Karpas-422 (cell line): ENCODE measurements at regions not wholly inside any gene's neighbourhood (a gene's known extent, or its start where the extent isn't known, plus 50 kb on each side); places are given as distances from the start of the nearest gene placed in this dataset.

Experiments used
- DNase-seq: peaks from one replicate; pipeline ENCODE4 v3.0.0-alpha.2; 2015
- H2AFZ ChIP-seq: fragments of 200-600 bp; sonication (generic); 2 replicates; pipeline ENCODE4 v1.6.1; 2014; ENCODE audit warnings: antibody characterized with exemption, low read length, mixed read lengths
- H3K27ac ChIP-seq: fragments of 200-600 bp; sonication (generic); 2 replicates; pipeline ENCODE4 v1.5.1; 2014; ENCODE audit warnings: mild to moderate bottlenecking, low read length, moderate library complexity
- H3K27me3 ChIP-seq: fragments of 200-600 bp; sonication (generic); 2 replicates; pipeline ENCODE4 v1.6.1; 2014; ENCODE audit warnings: low read length, mixed read lengths
- H3K36me3 ChIP-seq: fragments of 200-600 bp; sonication (generic); 2 replicates; pipeline ENCODE4 v1.6.1; 2014; ENCODE audit warnings: low read length, mixed read lengths; ENCODE audit not compliant: insufficient read depth
- H3K4me1 ChIP-seq: fragments of 200-600 bp; sonication (generic); 2 replicates; pipeline ENCODE4 v1.6.1; 2014; ENCODE audit warnings: mild to moderate bottlenecking, low read length, mixed read lengths
- H3K4me2 ChIP-seq: fragments of 200-600 bp; sonication (generic); 2 replicates; pipeline ENCODE4 v1.6.1; 2014; ENCODE audit warnings: low read length, low read depth, mild to moderate bottlenecking; ENCODE audit not compliant: poor library complexity, severe bottlenecking
- H3K4me3 ChIP-seq: fragments of 200-600 bp; sonication (generic); 2 replicates; pipeline ENCODE4 v1.5.1; 2014; ENCODE audit warnings: mild to moderate bottlenecking, antibody characterized with exemption, low read length, mixed read lengths
- H3K79me2 ChIP-seq: fragments of 200-600 bp; sonication (generic); 2 replicates; pipeline ENCODE4 v1.6.1; 2014; ENCODE audit warnings: mild to moderate bottlenecking, low read length, mixed read lengths
- H3K9ac ChIP-seq: fragments of 200-600 bp; sonication (generic); 2 replicates; pipeline ENCODE4 v1.6.0; 2014; ENCODE audit warnings: low read length
- H3K9me2 ChIP-seq: fragments of 200-600 bp; sonication (generic), shearing (Covaris generic); replicated peaks from 2 replicates; pipeline ENCODE4 v1.6.0; 2014; ENCODE audit warnings: mild to moderate bottlenecking, low read length, moderate library complexity; ENCODE audit not compliant: insufficient read depth
- H3K9me3 ChIP-seq: fragments of 300-700, 200-600 bp; sonication (generic); 2 replicates; pipeline ENCODE4 v1.6.1; 2014; ENCODE audit warnings: low read length, mixed read lengths
- H4K20me1 ChIP-seq: fragments of 200-600 bp; sonication (generic); 2 replicates; pipeline ENCODE4 v1.6.1; 2014; ENCODE audit warnings: mild to moderate bottlenecking, antibody characterized with exemption, low read length, low read depth; ENCODE audit not compliant: insufficient read depth

DNA sequence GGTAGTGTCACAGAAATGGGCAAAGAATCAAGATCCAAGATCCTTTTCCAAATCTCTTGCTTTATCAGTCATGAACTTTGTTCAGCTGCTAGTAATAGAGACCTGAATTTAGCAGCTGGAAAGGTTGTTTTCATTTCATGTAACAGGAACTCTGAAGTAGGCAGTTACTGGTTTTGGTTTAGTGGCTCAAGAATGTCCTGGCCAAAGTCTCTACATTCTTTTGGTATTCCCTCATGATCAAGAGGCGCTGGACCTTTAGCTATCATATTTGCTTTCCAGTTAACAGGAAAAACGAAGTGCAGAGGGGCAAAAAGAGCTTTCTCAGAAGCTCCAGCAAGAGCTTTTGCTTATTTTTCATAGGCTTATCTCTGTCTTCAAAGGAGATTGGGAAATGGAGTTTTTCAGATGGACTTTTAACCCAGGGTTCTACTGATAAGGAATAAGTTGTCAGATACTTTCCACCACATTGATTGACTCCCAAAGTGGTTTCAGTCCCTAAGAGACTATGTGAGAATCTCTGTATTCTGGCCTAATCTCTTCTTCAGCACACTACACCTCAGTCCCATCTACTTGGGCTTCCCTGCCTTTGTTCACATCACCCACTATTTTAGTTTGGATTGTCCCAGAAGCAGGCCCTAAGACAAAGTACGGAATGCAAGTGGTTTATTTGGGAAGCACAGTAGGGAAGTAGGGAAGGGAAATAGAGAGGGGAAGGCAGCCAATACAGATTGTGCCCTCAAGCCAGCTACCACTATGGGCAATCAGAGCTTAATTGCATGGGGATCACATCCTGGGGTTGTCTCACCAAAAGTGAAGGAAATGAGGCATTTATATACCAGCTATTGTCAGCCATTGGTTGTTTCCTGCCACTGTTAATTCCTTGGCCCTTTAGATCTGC, 359.3 kb downstream of the LRRC70 start:
- Histone ChIP-seq H4K20me1 (no peaks in the 10 kb centered on the region), H3K27ac (no peak overlapping the region), H3K27me3 (no peaks in the 10 kb centered on the region), H3K9me2 (no peaks in the 10 kb centered on the region), H3K4me3 (no peak overlapping the region), H3K9me3 (no peaks in the 10 kb centered on the region), H3K4me1 (no peaks in the 10 kb centered on the region), H3K36me3 (no peaks in the 10 kb centered on the region), H3K79me2 (no peaks in the 10 kb centered on the region), H3K9ac (no peak overlapping the region), H2AFZ (no peak overlapping the region), H3K4me2 (no peak overlapping the region)
- no peak for DNase-seq

- no peak for DNase-seq
- Histone ChIP-seq H3K4me2 (no peak overlapping the region), H3K9me2 (no peaks in the 10 kb centered on the region), H3K27me3 (no peaks in the 10 kb centered on the region), H3K27ac (no peak overlapping the region), H3K36me3 (no peaks in the 10 kb centered on the region), H3K4me1 (no peaks in the 10 kb centered on the region), H3K9ac (no peak overlapping the region), H3K9me3 (no peaks in the 10 kb centered on the region), H4K20me1 (no peaks in the 10 kb centered on the region), H3K79me2 (no peaks in the 10 kb centered on the region), H2AFZ (no peak overlapping the region), H3K4me3 (no peak overlapping the region)
These were observed 357.0 kb downstream of the LRRC70 start for GRCh38 chr5:62935660-62936059.

- Histone ChIP-seq H3K9me2 (no peaks in the 10 kb centered on the region), H3K9me3 (no peaks in the 10 kb centered on the region), H3K9ac (no peak overlapping the region)
These were observed 355.7 kb downstream of the LRRC70 start for GRCh38 chr5:62934319-62934718.

GRCh38 chr5:62933261-62933660, 354.6 kb downstream of the LRRC70 start:
- no peaks in the 10 kb centered on the region for H3K9me2 ChIP-seq
- no peak overlapping the region for H3K27ac ChIP-seq
- H2AFZ ChIP-seq = no peak overlapping the region
- H3K4me2 ChIP-seq = no peak overlapping the region
- no peaks in the 10 kb centered on the region for H3K79me2 ChIP-seq
- no peaks in the 10 kb centered on the region for H3K36me3 ChIP-seq
- H3K27me3 ChIP-seq = no peaks in the 10 kb centered on the region
- H4K20me1 ChIP-seq = no peaks in the 10 kb centered on the region
- H3K9ac ChIP-seq = no peak overlapping the region
- no peak overlapping the region for H3K4me3 ChIP-seq
- DNase-seq = no peak
- no peaks in the 10 kb centered on the region for H3K9me3 ChIP-seq
- no peaks in the 10 kb centered on the region for H3K4me1 ChIP-seq

More at GRCh38 chr5:62934319-62934718, 355.7 kb downstream of the LRRC70 start:
- H2AFZ ChIP-seq = no peak overlapping the region
- H3K27me3 ChIP-seq = no peaks in the 10 kb centered on the region
- H4K20me1 ChIP-seq = no peaks in the 10 kb centered on the region
- H3K4me1 ChIP-seq = no peaks in the 10 kb centered on the region
- no peak overlapping the region for H3K4me3 ChIP-seq
- no peaks in the 10 kb centered on the region for H3K36me3 ChIP-seq
- H3K4me2 ChIP-seq = no peak overlapping the region
- H3K27ac ChIP-seq = no peak overlapping the region
- no peak for DNase-seq
- no peaks in the 10 kb centered on the region for H3K79me2 ChIP-seq

DNA sequence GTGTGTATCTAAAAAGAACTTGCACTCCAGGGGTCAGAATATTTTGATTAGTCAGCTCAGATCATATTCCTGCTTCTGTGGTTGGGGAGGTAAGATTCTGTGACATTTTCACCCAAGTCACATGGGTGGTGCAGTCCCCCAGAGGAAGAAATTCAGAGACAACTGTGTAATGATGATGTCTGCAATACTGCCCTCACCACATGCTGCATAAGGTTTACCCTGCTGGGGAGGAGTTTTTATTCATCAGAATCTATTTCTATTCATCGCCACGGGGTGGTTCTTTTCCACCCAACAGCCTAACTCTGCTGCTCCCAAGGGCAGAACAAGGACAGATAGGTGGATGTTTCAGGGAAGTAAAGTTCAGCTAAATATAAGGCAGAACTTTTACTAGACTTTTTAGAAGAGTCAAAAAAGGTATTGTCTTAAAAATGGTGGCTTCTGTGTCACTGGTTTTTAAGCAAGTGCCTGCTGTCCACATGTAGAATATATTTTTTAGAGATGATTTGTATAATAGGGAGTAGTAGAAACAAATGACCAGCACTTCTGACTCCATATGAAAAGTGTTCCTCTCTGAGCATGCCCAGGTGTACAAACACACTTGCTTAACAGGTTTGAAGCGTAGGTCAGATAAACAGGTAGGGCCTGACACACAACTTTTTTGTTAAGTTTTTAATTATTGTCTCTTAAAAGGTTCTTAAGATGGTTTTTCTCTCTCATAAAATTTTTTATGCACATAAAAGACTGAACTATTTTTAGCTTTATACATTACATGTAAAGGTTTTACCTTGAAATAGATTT, 352.7 kb downstream of the LRRC70 start:
- no peak overlapping the region for H3K4me2 ChIP-seq
- H3K79me2 ChIP-seq = no peaks in the 10 kb centered on the region
- H3K9me2 ChIP-seq = no peaks in the 10 kb centered on the region
- H3K4me3 ChIP-seq = no peak overlapping the region
- no peak for DNase-seq
- no peaks in the 10 kb centered on the region for H3K4me1 ChIP-seq
- no peak overlapping the region for H3K9ac ChIP-seq
- H3K27ac ChIP-seq = no peak overlapping the region
- H2AFZ ChIP-seq = no peak overlapping the region
- H4K20me1 ChIP-seq = no peaks in the 10 kb centered on the region
- no peaks in the 10 kb centered on the region for H3K27me3 ChIP-seq
- H3K9me3 ChIP-seq = no peaks in the 10 kb centered on the region
- no peaks in the 10 kb centered on the region for H3K36me3 ChIP-seq

- H4K20me1 ChIP-seq = no peaks in the 10 kb centered on the region
- no peaks in the 10 kb centered on the region for H3K79me2 ChIP-seq
- no peak overlapping the region for H3K27ac ChIP-seq
- no peak overlapping the region for H2AFZ ChIP-seq
- H3K4me1 ChIP-seq = no peaks in the 10 kb centered on the region
- H3K4me3 ChIP-seq = no peak overlapping the region
- H3K4me2 ChIP-seq = no peak overlapping the region
- no peak for DNase-seq
- H3K9me2 ChIP-seq = no peaks in the 10 kb centered on the region
- no peak overlapping the region for H3K9ac ChIP-seq
- H3K27me3 ChIP-seq = no peaks in the 10 kb centered on the region
- H3K36me3 ChIP-seq = no peaks in the 10 kb centered on the region
- H3K9me3 ChIP-seq = no peaks in the 10 kb centered on the region
These were observed 343.6 kb downstream of the LRRC70 start for GRCh38 chr5:62922191-62922590.

GRCh38 chr5:62920856-62921255, 342.2 kb downstream of the LRRC70 start:
- no peaks in the 10 kb centered on the region for H3K79me2 ChIP-seq
- H4K20me1 ChIP-seq = no peaks in the 10 kb centered on the region
- no peaks in the 10 kb centered on the region for H3K27me3 ChIP-seq
- H2AFZ ChIP-seq = no peak overlapping the region
- no peaks in the 10 kb centered on the region for H3K9me3 ChIP-seq
- H3K4me3 ChIP-seq = no peak overlapping the region
- H3K4me2 ChIP-seq = no peak overlapping the region
- H3K9me2 ChIP-seq = no peaks in the 10 kb centered on the region
- no peaks in the 10 kb centered on the region for H3K4me1 ChIP-seq
- no peak for DNase-seq
- H3K9ac ChIP-seq = no peak overlapping the region
- H3K27ac ChIP-seq = no peak overlapping the region
- H3K36me3 ChIP-seq = no peaks in the 10 kb centered on the region

DNA sequence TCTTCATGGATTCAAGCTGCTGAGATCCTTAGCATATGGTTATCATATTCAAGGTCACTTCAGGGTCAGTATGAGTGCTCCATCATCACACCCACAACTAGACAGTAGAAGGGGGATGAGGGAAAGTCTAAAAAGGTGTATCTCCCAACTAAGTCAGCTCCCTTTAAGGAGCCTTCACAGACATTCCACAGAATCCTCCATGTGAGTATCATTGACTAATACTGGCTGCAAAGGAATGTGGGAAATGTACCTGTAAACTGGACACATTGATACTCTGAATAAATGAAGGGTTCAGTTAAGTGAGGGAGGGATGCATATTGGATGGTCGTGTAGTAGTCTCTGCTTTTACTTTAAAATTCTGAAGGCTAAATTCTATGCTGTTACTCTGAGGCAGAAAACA, 330.7 kb downstream of the LRRC70 start:
- H3K36me3 ChIP-seq = no peaks in the 10 kb centered on the region
- H3K79me2 ChIP-seq = no peaks in the 10 kb centered on the region
- no peaks in the 10 kb centered on the region for H3K9me2 ChIP-seq
- no peak for DNase-seq
- H3K4me3 ChIP-seq = no peak overlapping the region
- H3K4me2 ChIP-seq = no peak overlapping the region
- H2AFZ ChIP-seq = no peak overlapping the region
- H3K4me1 ChIP-seq = no peaks in the 10 kb centered on the region
- H3K27me3 ChIP-seq = no peaks in the 10 kb centered on the region
- no peak overlapping the region for H3K9ac ChIP-seq
- no peaks in the 10 kb centered on the region for H4K20me1 ChIP-seq
- no peaks in the 10 kb centered on the region; the same call in 1 of the 2 replicates for H3K9me3 ChIP-seq
- no peak overlapping the region for H3K27ac ChIP-seq
